GM23338 (cell line): ENCODE measurements at regions not wholly inside any gene's neighbourhood (a gene's known extent, or its start where the extent isn't known, plus 50 kb on each side); places are given as distances from the start of the nearest gene placed in this dataset.

Experiments
- ATAC-seq: fragments of 200-7000 bp; cut with Tn5 transposase; 3 replicates; pipeline ENCODE4 v1.9.1; 2020
- DNase-seq: peaks from one replicate; pipeline ENCODE4 v3.0.0-alpha.2; 2015; ENCODE audit warnings: low spot score
- H2AFZ ChIP-seq: fragments of 200-600 bp; sonication (generic); 2 replicates; pipeline ENCODE4 v1.8.0; 2016; ENCODE audit warnings: antibody characterized with exemption, mild to moderate bottlenecking, moderate library complexity
- H3F3A ChIP-seq: fragments of 200-600 bp; sonication (generic); replicated peaks from 2 replicates; pipeline ENCODE4 v1.8.0; 2017; ENCODE audit warnings: antibody characterized with exemption, mixed run types, low read depth
- H3K27ac ChIP-seq: fragments of 200-600 bp; sonication (generic); 2 replicates; pipeline ENCODE4 v1.6.1; 2016; ENCODE audit warnings: low read depth
- H3K27me3 ChIP-seq: fragments of 200-600 bp; sonication (generic); 2 replicates; pipeline ENCODE4 v1.8.0; 2016; ENCODE audit warnings: mild to moderate bottlenecking, mixed run types, moderate library complexity; ENCODE audit not compliant: insufficient read depth
- H3K36me3 ChIP-seq: fragments of 200-600 bp; sonication (generic); 2 replicates; pipeline ENCODE4 v1.8.0; 2016; ENCODE audit warnings: mild to moderate bottlenecking; ENCODE audit not compliant: insufficient read depth
- H3K4me1 ChIP-seq: fragments of 200-600 bp; sonication (generic); 2 replicates; pipeline ENCODE4 v1.8.0; 2016; ENCODE audit warnings: mild to moderate bottlenecking, moderate library complexity; ENCODE audit not compliant: insufficient read depth
- H3K4me2 ChIP-seq: fragments of 200-600 bp; sonication (generic); 2 replicates; pipeline ENCODE4 v1.7.1; 2017; ENCODE audit warnings: mixed run types
- H3K4me3 ChIP-seq: fragments of 200-600 bp; sonication (generic); 2 replicates; pipeline ENCODE4 v1.6.1; 2016; ENCODE audit warnings: mixed run types
- H3K79me2 ChIP-seq: fragments of 200-600 bp; sonication (generic); replicated peaks from 2 replicates; pipeline ENCODE4 v1.8.0; 2017; ENCODE audit warnings: mild to moderate bottlenecking; ENCODE audit not compliant: insufficient read depth
- H3K9me2 ChIP-seq: fragments of 200-600 bp; sonication (generic); 2 replicates; pipeline ENCODE4 v1.8.0; 2017; ENCODE audit not compliant: insufficient read depth
- H4K20me1 ChIP-seq: fragments of 200-600 bp; sonication (generic); replicated peaks from 2 replicates; pipeline ENCODE4 v1.8.0; 2017; ENCODE audit warnings: mild to moderate bottlenecking; ENCODE audit not compliant: insufficient read depth
- H3K27ac Mint-ChIP-seq: 2 replicates; pipeline ENCODE4 v1.8.0; 2020; ENCODE audit warnings: inconsistent platforms, mild to moderate bottlenecking, moderate library complexity, mixed read lengths
- H3K27me3 Mint-ChIP-seq: 3 replicates; pipeline ENCODE4 v1.8.0; 2022; ENCODE audit warnings: low read depth, mild to moderate bottlenecking, moderate library complexity, mixed read lengths, inconsistent platforms; ENCODE audit not compliant: insufficient read depth, poor library complexity
- H3K36me3 Mint-ChIP-seq: 3 replicates; pipeline ENCODE4 v1.8.0; 2021; ENCODE audit warnings: low read depth, mild to moderate bottlenecking, inconsistent platforms, moderate library complexity, mixed read lengths
- H3K4me1 Mint-ChIP-seq: 3 replicates; pipeline ENCODE4 v1.8.0; 2020; ENCODE audit warnings: mild to moderate bottlenecking, inconsistent platforms, mixed read lengths
- H3K4me3 Mint-ChIP-seq: 3 replicates; pipeline ENCODE4 v1.8.0; 2021; ENCODE audit warnings: moderate library complexity, mild to moderate bottlenecking, inconsistent platforms, mixed read lengths
- H3K9me3 Mint-ChIP-seq: 3 replicates; pipeline ENCODE4 v1.8.0; 2020; ENCODE audit warnings: moderate library complexity, mild to moderate bottlenecking, inconsistent platforms, mixed read lengths
- CREB1 ChIP-seq: fragments of 250-450 bp; sonication (Bioruptor Pico); IDR thresholded peaks from 2 replicates; pipeline ENCODE4 v1.5.0; 2020; ENCODE audit warnings: low read depth, mild to moderate bottlenecking, moderate library complexity
- CTCF ChIP-seq, 2 experiments: fragments of 200-600 bp in 1 of 2; sonication (generic) in 1 of 2; conservative IDR thresholded peaks; 2 replicates each; pipeline versions ENCODE4 v1.5.1 to v1.6.1; 2016 to 2017; ENCODE audit warnings: antibody characterized with exemption in 2 of 2, low read depth in 2 of 2, mild to moderate bottlenecking in 2 of 2, moderate library complexity in 1 of 2
- ETS1 ChIP-seq: IDR thresholded peaks from 2 replicates; pipeline ENCODE4 v1.6.1; 2016; ENCODE audit warnings: antibody characterized with exemption
- EZH2phosphoT487 ChIP-seq: fragments of 200-600 bp; sonication (generic); IDR thresholded peaks from one replicate; pipeline ENCODE4 v1.8.1; 2018; ENCODE audit warnings: antibody characterized with exemption; ENCODE audit not compliant: unreplicated experiment
- JUNB ChIP-seq: IDR thresholded peaks from one replicate; pipeline ENCODE4 v1.6.1; 2016; ENCODE audit warnings: antibody characterized with exemption; ENCODE audit not compliant: unreplicated experiment
- NANOG ChIP-seq: IDR thresholded peaks from 2 replicates; pipeline ENCODE4 v1.6.1; 2016; ENCODE audit warnings: antibody characterized with exemption, borderline replicate concordance
- POLR2AphosphoS5 ChIP-seq: IDR thresholded peaks from 2 replicates; pipeline ENCODE4 v1.6.1; 2016; ENCODE audit warnings: antibody characterized with exemption, low read depth
- REST ChIP-seq: IDR thresholded peaks from one replicate; pipeline ENCODE4 v1.6.1; 2018; ENCODE audit warnings: antibody characterized with exemption; ENCODE audit not compliant: unreplicated experiment
- STAT1 ChIP-seq: IDR thresholded peaks from one replicate; pipeline ENCODE4 v1.6.1; 2016; ENCODE audit warnings: antibody characterized with exemption; ENCODE audit not compliant: unreplicated experiment
- ZNF114 ChIP-seq: fragments of 250-450 bp; sonication (Bioruptor Pico); IDR thresholded peaks from 2 replicates; pipeline ENCODE4 v1.5.0; 2020; ENCODE audit warnings: mild to moderate bottlenecking, moderate library complexity
- ZNF331 ChIP-seq: fragments of 250-450 bp; sonication (Bioruptor Pico); IDR thresholded peaks from 2 replicates; pipeline ENCODE4 v1.5.0; 2020; ENCODE audit warnings: low read depth, mild to moderate bottlenecking, moderate library complexity

GRCh38 chr4:38190717-38191178, 230.6 kb downstream of the PTTG2 start:
- Histone ChIP-seq H4K20me1 (no peaks in the 10 kb centered on the region), H3K27ac (no peak overlapping the region), H3K79me2 (no peaks in the 10 kb centered on the region), H3K27me3 (no peaks in the 10 kb centered on the region), H3K36me3 (no peaks in the 10 kb centered on the region; the same call in 1 of the 2 replicates), H2AFZ (no peak overlapping the region), H3K4me3 (no peak overlapping the region), H3K4me2 (no peak overlapping the region), H3F3A (no peaks in the 10 kb centered on the region), H3K4me1 (no peaks in the 10 kb centered on the region), H3K9me2 (no peaks in the 10 kb centered on the region)
- Mint-ChIP-seq H3K27ac (no peak overlapping the region), H3K9me3 (peaks cover 5% of the 10 kb centered on the region; the same call in 2 of the 3 replicates), H3K4me1 (no peaks in the 10 kb centered on the region), H3K27me3 (no peaks in the 10 kb centered on the region), H3K4me3 (no peak overlapping the region), H3K36me3 (no peaks in the 10 kb centered on the region)
- DNase-seq = no peak
- TF ChIP-seq CTCF (conservative IDR thresholded peaks at IDR 0.05; ENCODE audit: low read depth in 2 of 2) (no peak), ZNF331 (CRISPR knock-in tag) (no peak), POLR2AphosphoS5 (no peak), ZNF114 (no peak), STAT1 (no peak), JUNB (no peak), EZH2phosphoT487 (no peak), NANOG (no peak), REST (no peak), ETS1 (no peak), CREB1 (CRISPR knock-in tag) (no peak)
- no peak for ATAC-seq
